Hepatocyte (in vitro differentiated cells): ENCODE measurements at regions not wholly inside any gene's neighbourhood (a gene's known extent, or its start where the extent isn't known, plus 50 kb on each side); places are given as distances from the start of the nearest gene placed in this dataset.

ENCODE experiments used
- CTCF ChIP-seq: fragments of 200-600 bp; sonication (generic); IDR thresholded peaks from 2 replicates; pipeline ENCODE4 v1.5.1; 2016; ENCODE audit warnings: antibody characterized with exemption, mild to moderate bottlenecking; ENCODE audit not compliant: poor library complexity
- EZH2 ChIP-seq: fragments of 200-600 bp; sonication (generic); IDR thresholded peaks from 2 replicates; pipeline ENCODE4 v1.6.1; 2016; ENCODE audit warnings: antibody characterized with exemption, mild to moderate bottlenecking, borderline replicate concordance
- EZH2phosphoT487 ChIP-seq: fragments of 200-600 bp; sonication (generic); IDR thresholded peaks from one replicate; pipeline ENCODE4 v1.6.1; 2018; ENCODE audit warnings: antibody characterized with exemption, mild to moderate bottlenecking, low read depth, moderate library complexity; ENCODE audit not compliant: unreplicated experiment, severe bottlenecking

DNA sequence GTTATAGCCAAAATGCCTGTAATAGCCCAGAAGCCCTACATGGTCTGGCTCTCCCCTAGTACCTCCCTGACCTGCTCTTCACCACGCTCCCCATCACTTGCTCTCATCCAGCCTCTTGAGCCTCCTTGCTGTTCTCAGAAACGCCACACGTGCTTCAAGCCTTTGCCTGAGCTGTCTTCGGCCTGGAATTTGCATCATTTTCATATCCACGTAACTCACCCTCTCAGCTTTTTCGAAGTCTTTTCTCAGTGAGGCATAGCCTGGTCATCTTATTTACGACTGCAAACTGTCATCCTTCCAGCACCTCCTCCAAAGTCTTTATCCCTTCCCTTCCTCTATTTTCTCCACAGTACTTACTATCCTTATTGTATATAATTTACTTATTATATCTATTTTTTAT lies 151.0 kb upstream of the AHR start:
- TF ChIP-seq CTCF (no peak), EZH2 (no peak), EZH2phosphoT487 (no peak)
